HCT116 (cell line): ENCODE measurements at regions not wholly inside any gene's neighbourhood (a gene's known extent, or its start where the extent isn't known, plus 50 kb on each side); places are given as distances from the start of the nearest gene placed in this dataset.

Experiments
- ATAC-seq: fragments of 200-7000 bp; cut with Tn5 transposase; 2 replicates; pipeline ENCODE4 v1.9.1; 2020; ENCODE audit warnings: mild to moderate bottlenecking, moderate library complexity
- BruUV-seq: library from RNA; stranded (reverse); fragments of 400-500 nt; replicated peaks from 2 replicates; lab custom pipeline; 2021; lab: Mats Ljungman, UMichigan
- CTCF ChIA-PET: fragments of 300-600 bp; sonication (Branson Sonifier 250); formaldehyde crosslinking; loops from one replicate; lab custom pipeline; 2021; ENCODE audit warnings: antibody characterized with exemption; lab: Charles Lee
- POLR2A ChIA-PET: fragments of 300-600, 350-600 bp; sonication (Branson Sonifier 250); formaldehyde crosslinking; loops from one replicate; lab custom pipeline; 2021; ENCODE audit warnings: antibody characterized with exemption; lab: Charles Lee
- RAD21 ChIA-PET, 2 experiments: fragments of 300-600 bp; sonication (Branson Sonifier 250); formaldehyde crosslinking; loops; one replicate each; lab custom pipeline; 2023; ENCODE audit warnings: low total read pairs in 2 of 2; ENCODE audit not compliant: uncharacterized antibody in 2 of 2, unreplicated experiment in 2 of 2, low non-redundant PET in 1 of 2; lab: Charles Lee
- DNase-seq: peaks from one replicate; pipeline ENCODE4 v3.0.0-alpha.2; 2010; ENCODE audit warnings: low read depth, low spot score
- H2AFZ ChIP-seq: fragments of 200-600 bp; shearing (Covaris generic), sonication (generic); 2 replicates; pipeline ENCODE4 v1.6.1; 2017; ENCODE audit warnings: low read depth, mixed run types, mixed read lengths, antibody characterized with exemption, low read length; ENCODE audit not compliant: poor library complexity, severe bottlenecking
- H3K27ac ChIP-seq: 2 replicates; pipeline ENCODE4 v1.5.1; 2012; ENCODE audit warnings: low read depth, low read length
- H3K27me3 ChIP-seq: fragments of 200-600 bp; sonication (generic); 2 replicates; pipeline ENCODE4 v1.6.1; 2016; ENCODE audit warnings: mixed run types, low read length, mixed read lengths; ENCODE audit not compliant: insufficient read depth
- H3K36me3 ChIP-seq, 2 experiments: fragments of 200-500 bp in 1 of 2; fragments of 200-600 bp in 1 of 2; sonication (Bioruptor generic) in 1 of 2; sonication (generic) in 1 of 2; 2 replicates each; pipeline versions ENCODE4 v1.5.1 to v1.6.1; 2014 to 2016; ENCODE audit warnings: low read length in 2 of 2, inconsistent platforms in 1 of 2, mixed read lengths in 1 of 2, mixed run types in 1 of 2; ENCODE audit not compliant: insufficient read depth in 2 of 2, control insufficient read depth in 1 of 2
- H3K4me1 ChIP-seq, 2 experiments: fragments of 200-600 bp in 1 of 2; sonication (generic) in 1 of 2; 2 replicates each; pipeline versions ENCODE4 v1.5.1 to v1.6.1; 2012 to 2017; ENCODE audit warnings: low read length in 2 of 2, inconsistent platforms in 1 of 2, mild to moderate bottlenecking in 1 of 2, mixed read lengths in 1 of 2, mixed run types in 1 of 2, moderate library complexity in 1 of 2; ENCODE audit not compliant: insufficient read depth in 2 of 2, control insufficient read depth in 1 of 2
- H3K4me2 ChIP-seq: fragments of 200-600 bp; sonication (generic); 2 replicates; pipeline ENCODE4 v1.6.1; 2017; ENCODE audit warnings: mixed run types, low read length, mixed read lengths
- H3K4me3 ChIP-seq, 2 experiments: fragments of 200-600 bp in 1 of 2; sonication (generic) in 1 of 2; replicated peaks in 1 of 2; 2 replicates each; pipeline ENCODE4 v1.5.1; 2011 to 2016; ENCODE audit warnings: low read length in 2 of 2, control low read depth in 1 of 2, low read depth in 1 of 2, mild to moderate bottlenecking in 1 of 2, mixed read lengths in 1 of 2, mixed run types in 1 of 2
- H3K79me2 ChIP-seq: fragments of 200-600 bp; sonication (generic); 2 replicates; pipeline ENCODE4 v1.6.1; 2017; ENCODE audit warnings: mild to moderate bottlenecking, mixed run types, low read length, moderate library complexity, mixed read lengths; ENCODE audit not compliant: insufficient read depth
- H3K9ac ChIP-seq: fragments of 200-600 bp; sonication (generic); 2 replicates; pipeline ENCODE4 v1.6.1; 2016; ENCODE audit warnings: low read length, mixed read lengths
- H3K9me2 ChIP-seq: fragments of 200-600 bp; sonication (generic), shearing (Covaris generic); 2 replicates; pipeline ENCODE4 v1.6.1; 2017; ENCODE audit warnings: mixed run types, mild to moderate bottlenecking, moderate library complexity; ENCODE audit not compliant: insufficient read depth
- H3K9me3 ChIP-seq, 2 experiments: fragments of 200-500 bp in 1 of 2; fragments of 200-600 bp in 1 of 2; sonication (Bioruptor generic) in 1 of 2; sonication (generic) in 1 of 2; 2 replicates each; pipeline ENCODE4 v1.6.1; 2014 to 2017; ENCODE audit warnings: low read length in 2 of 2, mixed read lengths in 2 of 2, inconsistent platforms in 1 of 2, low read depth in 1 of 2, mild to moderate bottlenecking in 1 of 2, mixed run types in 1 of 2, moderate library complexity in 1 of 2; ENCODE audit not compliant: control insufficient read depth in 1 of 2, insufficient read depth in 1 of 2
- H4K20me1 ChIP-seq: fragments of 200-600 bp; sonication (generic), shearing (Covaris generic); 2 replicates; pipeline ENCODE4 v1.6.1; 2017; ENCODE audit warnings: mixed run types, mild to moderate bottlenecking, moderate library complexity; ENCODE audit not compliant: insufficient read depth
- CEBPB ChIP-seq: IDR thresholded peaks from 2 replicates; pipeline ENCODE4 v1.6.1; 2012; ENCODE audit warnings: low read depth
- FOSL1 ChIP-seq: IDR thresholded peaks from 2 replicates; pipeline ENCODE4 v1.6.1; 2012; ENCODE audit warnings: low read depth
- POLR2A ChIP-seq: IDR thresholded peaks from 2 replicates; pipeline ENCODE4 v1.7.0; 2011; ENCODE audit warnings: borderline replicate concordance; ENCODE audit not compliant: insufficient read depth, insufficient read length; ENCODE audit errors: extremely low read depth
- POLR2AphosphoS5 ChIP-seq: IDR thresholded peaks from 2 replicates; pipeline ENCODE4 v1.6.1; 2011; ENCODE audit warnings: mild to moderate bottlenecking, low read depth, low read length, moderate library complexity
- SIN3A ChIP-seq: IDR thresholded peaks from 2 replicates; pipeline ENCODE4 v1.6.1; 2012; ENCODE audit warnings: low read depth
- TCF7L2 ChIP-seq: IDR thresholded peaks from 2 replicates; pipeline ENCODE4 v1.7.0; 2011; ENCODE audit warnings: borderline replicate concordance, inconsistent platforms; ENCODE audit not compliant: insufficient read depth, insufficient read length; ENCODE audit errors: extremely low read depth
- ZNF274 ChIP-seq: fragments of 200-500 bp; sonication (Bioruptor generic); IDR thresholded peaks from 2 replicates; pipeline ENCODE4 v1.6.1; 2014; ENCODE audit warnings: mild to moderate bottlenecking, low read depth, low read length, inconsistent platforms
- intact Hi-C: fragments of 100-400 bp; cut with micrococcal nuclease; formaldehyde crosslinking; loops from 2 replicates; pipeline ENCODE4 v1.10.0; 2022
- TF ChIP-seq, protein P1 (sequence below): IDR thresholded peaks from 2 replicates; pipeline ENCODE4 v1.6.1; 2012; ENCODE audit warnings: low read depth
- TF ChIP-seq, protein P2 (sequence below): IDR thresholded peaks from 2 replicates; pipeline ENCODE4 v1.6.1; 2012
- TF ChIP-seq, protein P3 (sequence below): IDR thresholded peaks from 2 replicates; pipeline ENCODE4 v1.6.1; 2011; ENCODE audit warnings: mild to moderate bottlenecking, low read length, moderate library complexity; ENCODE audit not compliant: insufficient replicate concordance; ENCODE audit errors: extremely low read depth
- TF ChIP-seq, protein P4 (sequence below), 3 experiments: fragments of 200-600 bp in 1 of 3; sonication (generic) in 1 of 3; IDR thresholded peaks in 2 of 3; conservative IDR thresholded peaks in 1 of 3; 2 replicates each; pipeline ENCODE4 v1.5.1; 2012 to 2017; ENCODE audit warnings: low read depth in 2 of 3, low read length in 2 of 3, antibody characterized with exemption in 1 of 3, borderline replicate concordance in 1 of 3, control low read depth in 1 of 3, mild to moderate bottlenecking in 1 of 3, mixed read lengths in 1 of 3, mixed run types in 1 of 3, moderate library complexity in 1 of 3; ENCODE audit not compliant: insufficient read depth in 1 of 3

DNA sequence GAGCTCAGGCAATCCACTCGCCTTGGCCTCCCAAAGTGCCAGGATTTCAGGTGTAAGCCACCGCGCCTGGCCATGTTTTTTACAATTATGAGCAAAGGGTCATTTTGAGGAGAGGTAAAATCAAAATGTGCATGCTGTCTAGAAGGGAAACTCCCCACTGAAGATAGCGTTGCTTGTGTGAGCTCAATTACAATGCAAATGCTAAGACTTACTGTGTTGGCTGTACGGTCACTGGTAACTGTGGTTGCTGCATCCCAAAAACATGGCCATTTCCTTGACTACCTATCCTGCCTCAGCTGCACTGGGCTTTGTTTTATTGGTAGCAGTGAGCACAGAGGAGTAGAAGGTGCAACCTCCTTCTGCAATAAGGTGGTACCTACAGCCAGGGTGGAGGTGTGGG lies 77.4 kb upstream of the SPATA31E1 start:
- DNase-seq (no peak), ATAC-seq (no peak)
- H3K9me3 ChIP-seq, result no peaks in the 10 kb centered on the region
- no peaks in the 10 kb centered on the region for H3K9me2 ChIP-seq
- no peaks in the 10 kb centered on the region for H3K79me2 ChIP-seq
- no peaks in the 10 kb centered on the region for H3K36me3 ChIP-seq
- no peak overlapping the region for H3K4me3 ChIP-seq
- intact Hi-C loops, result no loop called here
- H3K4me2 ChIP-seq, result no peak overlapping the region
- ChIA-PET POLR2A (no interaction called here), CTCF (no interaction called here), RAD21 (no interaction called here)
- H3K27me3 ChIP-seq, result no peaks in the 10 kb centered on the region
- H4K20me1 ChIP-seq, result no peaks in the 10 kb centered on the region
- H2AFZ ChIP-seq, result no peak overlapping the region
- H3K4me1 ChIP-seq, result no peaks in the 10 kb centered on the region
- H3K27ac ChIP-seq, result no peak overlapping the region
- BruUV-seq, result no TSS peak
- TF ChIP-seq, protein P1, sequence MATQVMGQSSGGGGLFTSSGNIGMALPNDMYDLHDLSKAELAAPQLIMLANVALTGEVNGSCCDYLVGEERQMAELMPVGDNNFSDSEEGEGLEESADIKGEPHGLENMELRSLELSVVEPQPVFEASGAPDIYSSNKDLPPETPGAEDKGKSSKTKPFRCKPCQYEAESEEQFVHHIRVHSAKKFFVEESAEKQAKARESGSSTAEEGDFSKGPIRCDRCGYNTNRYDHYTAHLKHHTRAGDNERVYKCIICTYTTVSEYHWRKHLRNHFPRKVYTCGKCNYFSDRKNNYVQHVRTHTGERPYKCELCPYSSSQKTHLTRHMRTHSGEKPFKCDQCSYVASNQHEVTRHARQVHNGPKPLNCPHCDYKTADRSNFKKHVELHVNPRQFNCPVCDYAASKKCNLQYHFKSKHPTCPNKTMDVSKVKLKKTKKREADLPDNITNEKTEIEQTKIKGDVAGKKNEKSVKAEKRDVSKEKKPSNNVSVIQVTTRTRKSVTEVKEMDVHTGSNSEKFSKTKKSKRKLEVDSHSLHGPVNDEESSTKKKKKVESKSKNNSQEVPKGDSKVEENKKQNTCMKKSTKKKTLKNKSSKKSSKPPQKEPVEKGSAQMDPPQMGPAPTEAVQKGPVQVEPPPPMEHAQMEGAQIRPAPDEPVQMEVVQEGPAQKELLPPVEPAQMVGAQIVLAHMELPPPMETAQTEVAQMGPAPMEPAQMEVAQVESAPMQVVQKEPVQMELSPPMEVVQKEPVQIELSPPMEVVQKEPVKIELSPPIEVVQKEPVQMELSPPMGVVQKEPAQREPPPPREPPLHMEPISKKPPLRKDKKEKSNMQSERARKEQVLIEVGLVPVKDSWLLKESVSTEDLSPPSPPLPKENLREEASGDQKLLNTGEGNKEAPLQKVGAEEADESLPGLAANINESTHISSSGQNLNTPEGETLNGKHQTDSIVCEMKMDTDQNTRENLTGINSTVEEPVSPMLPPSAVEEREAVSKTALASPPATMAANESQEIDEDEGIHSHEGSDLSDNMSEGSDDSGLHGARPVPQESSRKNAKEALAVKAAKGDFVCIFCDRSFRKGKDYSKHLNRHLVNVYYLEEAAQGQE, result no peak
- TF ChIP-seq, protein P2, sequence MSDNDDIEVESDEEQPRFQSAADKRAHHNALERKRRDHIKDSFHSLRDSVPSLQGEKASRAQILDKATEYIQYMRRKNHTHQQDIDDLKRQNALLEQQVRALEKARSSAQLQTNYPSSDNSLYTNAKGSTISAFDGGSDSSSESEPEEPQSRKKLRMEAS, result no peak
- TF ChIP-seq POLR2AphosphoS5 (no peak), FOSL1 (no peak), TCF7L2 (no peak), POLR2A (no peak), SIN3A (no peak), CEBPB (no peak), ZNF274 (no peak)
- TF ChIP-seq, protein P3, sequence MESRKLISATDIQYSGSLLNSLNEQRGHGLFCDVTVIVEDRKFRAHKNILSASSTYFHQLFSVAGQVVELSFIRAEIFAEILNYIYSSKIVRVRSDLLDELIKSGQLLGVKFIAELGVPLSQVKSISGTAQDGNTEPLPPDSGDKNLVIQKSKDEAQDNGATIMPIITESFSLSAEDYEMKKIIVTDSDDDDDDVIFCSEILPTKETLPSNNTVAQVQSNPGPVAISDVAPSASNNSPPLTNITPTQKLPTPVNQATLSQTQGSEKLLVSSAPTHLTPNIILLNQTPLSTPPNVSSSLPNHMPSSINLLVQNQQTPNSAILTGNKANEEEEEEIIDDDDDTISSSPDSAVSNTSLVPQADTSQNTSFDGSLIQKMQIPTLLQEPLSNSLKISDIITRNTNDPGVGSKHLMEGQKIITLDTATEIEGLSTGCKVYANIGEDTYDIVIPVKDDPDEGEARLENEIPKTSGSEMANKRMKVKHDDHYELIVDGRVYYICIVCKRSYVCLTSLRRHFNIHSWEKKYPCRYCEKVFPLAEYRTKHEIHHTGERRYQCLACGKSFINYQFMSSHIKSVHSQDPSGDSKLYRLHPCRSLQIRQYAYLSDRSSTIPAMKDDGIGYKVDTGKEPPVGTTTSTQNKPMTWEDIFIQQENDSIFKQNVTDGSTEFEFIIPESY, result no peak
- TF ChIP-seq, protein P4, sequence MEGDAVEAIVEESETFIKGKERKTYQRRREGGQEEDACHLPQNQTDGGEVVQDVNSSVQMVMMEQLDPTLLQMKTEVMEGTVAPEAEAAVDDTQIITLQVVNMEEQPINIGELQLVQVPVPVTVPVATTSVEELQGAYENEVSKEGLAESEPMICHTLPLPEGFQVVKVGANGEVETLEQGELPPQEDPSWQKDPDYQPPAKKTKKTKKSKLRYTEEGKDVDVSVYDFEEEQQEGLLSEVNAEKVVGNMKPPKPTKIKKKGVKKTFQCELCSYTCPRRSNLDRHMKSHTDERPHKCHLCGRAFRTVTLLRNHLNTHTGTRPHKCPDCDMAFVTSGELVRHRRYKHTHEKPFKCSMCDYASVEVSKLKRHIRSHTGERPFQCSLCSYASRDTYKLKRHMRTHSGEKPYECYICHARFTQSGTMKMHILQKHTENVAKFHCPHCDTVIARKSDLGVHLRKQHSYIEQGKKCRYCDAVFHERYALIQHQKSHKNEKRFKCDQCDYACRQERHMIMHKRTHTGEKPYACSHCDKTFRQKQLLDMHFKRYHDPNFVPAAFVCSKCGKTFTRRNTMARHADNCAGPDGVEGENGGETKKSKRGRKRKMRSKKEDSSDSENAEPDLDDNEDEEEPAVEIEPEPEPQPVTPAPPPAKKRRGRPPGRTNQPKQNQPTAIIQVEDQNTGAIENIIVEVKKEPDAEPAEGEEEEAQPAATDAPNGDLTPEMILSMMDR (IDR thresholded peaks at IDR 0.05 in 2 of 3, conservative IDR thresholded peaks at IDR 0.05 in 1 of 3; ENCODE audit: borderline replicate concordance in 1 of 3, insufficient read depth in 1 of 3, low read depth in 2 of 3, low read length in 2 of 3), result no peak
- no peak overlapping the region for H3K9ac ChIP-seq
